Endothelial cell of umbilical vein (primary cell): ENCODE measurements at regions not wholly inside any gene's neighbourhood (a gene's known extent, or its start where the extent isn't known, plus 50 kb on each side); places are given as distances from the start of the nearest gene placed in this dataset.

Experiments used
- BruUV-seq: library from RNA; stranded (reverse); fragments of 400-500 nt; replicated peaks from 2 replicates; lab custom pipeline; 2021; lab: Mats Ljungman, UMichigan
- CTCF ChIA-PET: fragments of 300-600, 350-600 bp; sonication (Branson Sonifier 250); formaldehyde crosslinking; loops from one replicate; lab custom pipeline; 2021; ENCODE audit warnings: antibody characterized with exemption, inconsistent platforms; lab: Charles Lee
- POLR2A ChIA-PET: fragments of 300-600, 350-600 bp; sonication (Branson Sonifier 250); formaldehyde crosslinking; loops from one replicate; lab custom pipeline; 2021; ENCODE audit warnings: antibody characterized with exemption, inconsistent platforms; lab: Charles Lee
- DNase-seq: peaks from one replicate; pipeline ENCODE4 v3.0.0-alpha.2; 2011; ENCODE audit warnings: low read depth, low spot score
- FAIRE-seq: peaks from 2 replicates; lab custom pipeline; 2011; peaks lifted over from hg19 to GRCh38; lab: Jason Lieb, UNC
- H2AFZ ChIP-seq: 2 replicates; pipeline ENCODE4 v1.6.0; 2012; ENCODE audit warnings: low read depth, low read length, control low read depth, inconsistent platforms
- H3K27ac ChIP-seq: 2 replicates; pipeline ENCODE4 v1.5.1; 2011; ENCODE audit warnings: low read depth, mild to moderate bottlenecking, control low read depth, low read length, moderate library complexity; ENCODE audit not compliant: insufficient read depth
- H3K27me3 ChIP-seq, 2 experiments: 2 replicates each; pipeline versions ENCODE4 v1.6.0 to v1.6.1; 2011; ENCODE audit warnings: low read length in 2 of 2, mixed read lengths in 1 of 2; ENCODE audit not compliant: control insufficient read depth in 2 of 2, insufficient read depth in 2 of 2
- H3K36me3 ChIP-seq, 2 experiments: 2 replicates in 1 of 2; 3 replicates in 1 of 2; pipeline ENCODE4 v1.5.1; 2011; ENCODE audit warnings: low read length in 2 of 2, mild to moderate bottlenecking in 1 of 2, moderate library complexity in 1 of 2; ENCODE audit not compliant: control insufficient read depth in 2 of 2, insufficient read depth in 2 of 2; ENCODE audit errors: extremely low read depth in 1 of 2
- H3K4me1 ChIP-seq: 3 replicates; pipeline ENCODE4 v1.5.1; 2011; ENCODE audit warnings: mild to moderate bottlenecking, low read length; ENCODE audit not compliant: control insufficient read depth, insufficient read depth; ENCODE audit errors: extremely low read depth
- H3K4me2 ChIP-seq: 2 replicates; pipeline ENCODE4 v1.6.1; 2011; ENCODE audit warnings: low read length, control low read depth, mixed read lengths; ENCODE audit not compliant: insufficient read depth
- H3K4me3 ChIP-seq, 3 experiments: fragments of 200-600 bp in 1 of 3; sonication (generic), shearing (Covaris generic) in 1 of 3; replicated peaks in 1 of 3; 2 replicates each; pipeline ENCODE4 v1.5.1; 2011 to 2016; ENCODE audit warnings: control low read depth in 3 of 3, low read length in 3 of 3, mild to moderate bottlenecking in 2 of 3, inconsistent platforms in 1 of 3, low read depth in 1 of 3, moderate library complexity in 1 of 3; ENCODE audit not compliant: insufficient read depth in 1 of 3
- H3K79me2 ChIP-seq: 2 replicates; pipeline ENCODE4 v1.6.0; 2012; ENCODE audit warnings: low read length, inconsistent platforms; ENCODE audit not compliant: control insufficient read depth, insufficient read depth
- H3K9ac ChIP-seq: replicated peaks from 2 replicates; pipeline ENCODE3; 2011; ENCODE audit warnings: low read length, control low read depth; ENCODE audit not compliant: insufficient read depth; ENCODE audit errors: extremely low read depth
- H3K9me1 ChIP-seq: replicated peaks from 3 replicates; pipeline ENCODE4 v1.6.0; 2011; ENCODE audit warnings: mild to moderate bottlenecking, low read length; ENCODE audit not compliant: control insufficient read depth, insufficient read depth; ENCODE audit errors: extremely low read depth
- H3K9me3 ChIP-seq: replicated peaks from 2 replicates; pipeline ENCODE4 v1.5.1; 2012; ENCODE audit warnings: low read length, inconsistent platforms; ENCODE audit not compliant: control insufficient read depth, insufficient read depth
- H4K20me1 ChIP-seq: replicated peaks from 2 replicates; pipeline ENCODE3; 2011; ENCODE audit warnings: mild to moderate bottlenecking, low read length; ENCODE audit not compliant: control insufficient read depth, insufficient read depth; ENCODE audit errors: extremely low read depth
- EZH2 ChIP-seq: IDR thresholded peaks from 2 replicates; pipeline ENCODE4 v1.6.1; 2012; ENCODE audit warnings: borderline replicate concordance, low read depth, mild to moderate bottlenecking, moderate library complexity, low read length, inconsistent platforms; ENCODE audit not compliant: severe bottlenecking
- FOS ChIP-seq: IDR thresholded peaks from 2 replicates; pipeline ENCODE4 v1.6.1; 2011; ENCODE audit warnings: mild to moderate bottlenecking, low read length, moderate library complexity, borderline replicate concordance; ENCODE audit not compliant: insufficient read depth
- GATA2 ChIP-seq: IDR thresholded peaks from 2 replicates; pipeline ENCODE4 v1.7.0; 2011; ENCODE audit warnings: low read depth, mild to moderate bottlenecking, moderate library complexity, mixed read lengths, low read length; ENCODE audit not compliant: insufficient read length, insufficient read depth
- JUN ChIP-seq: IDR thresholded peaks from 2 replicates; pipeline ENCODE4 v1.6.1; 2011; ENCODE audit warnings: borderline replicate concordance, low read depth; ENCODE audit not compliant: insufficient read length, insufficient read depth
- MAX ChIP-seq: IDR thresholded peaks from 2 replicates; pipeline ENCODE4 v1.6.1; 2011; ENCODE audit not compliant: insufficient read depth, insufficient read length
- MYC ChIP-seq: IDR thresholded peaks from one replicate; pipeline ENCODE4 v1.6.1; 2011; ENCODE audit warnings: mild to moderate bottlenecking, low read depth, low read length
- POLR2A ChIP-seq: IDR thresholded peaks from 2 replicates; pipeline ENCODE4 v1.6.1; 2012; ENCODE audit warnings: low read depth, mild to moderate bottlenecking, control low read depth, low read length
- POLR2AphosphoS5 ChIP-seq: IDR thresholded peaks from 2 replicates; pipeline ENCODE4 v1.6.1; 2012; ENCODE audit warnings: low read depth, mild to moderate bottlenecking, control low read depth, low read length, moderate library complexity; ENCODE audit not compliant: insufficient read depth
- dilution Hi-C: fragments of 300-500 bp; cut with MboI; formaldehyde crosslinking; loops from one replicate; pipeline ENCODE4 v1.15.0; 2019; ENCODE audit warnings: low sequenced_read_pairs; ENCODE audit not compliant: extremely low pct_ligation_motif_present
- intact Hi-C: fragments of 100-400 bp; cut with micrococcal nuclease; formaldehyde crosslinking; loops from one replicate; pipeline ENCODE4 v1.10.0; 2022
- TF ChIP-seq, protein P1 (sequence below), 2 donors: IDR thresholded peaks; 1 replicate in 1 of 2; 2 replicates in 1 of 2; pipeline ENCODE4 v1.5.1; 2011; ENCODE audit warnings: low read length in 2 of 2, mild to moderate bottlenecking in 2 of 2, moderate library complexity in 2 of 2, control low read depth in 1 of 2, inconsistent platforms in 1 of 2, low read depth in 1 of 2; ENCODE audit not compliant: insufficient read depth in 1 of 2; ENCODE audit errors: extremely low read depth in 1 of 2

GRCh38 chr14:38735005-38735404, 368.0 kb downstream of the SEC23A start:
- FAIRE-seq: no peak

More at GRCh38 chr14:38735005-38735404, 368.0 kb downstream of the SEC23A start:
- Histone ChIP-seq H3K4me1 (no peaks in the 10 kb centered on the region), H3K9ac (no peak overlapping the region), H3K9me1 (no peaks in the 10 kb centered on the region), H3K36me3 (no peaks in the 10 kb centered on the region), H3K27ac (no peak overlapping the region), H3K27me3 (peaks cover 0 to 3% of the 10 kb centered on the region in 2 experiments), H2AFZ (no peak overlapping the region), H3K4me3 (no peak overlapping the region), H4K20me1 (no peaks in the 10 kb centered on the region), H3K9me3 (no peaks in the 10 kb centered on the region), H3K79me2 (no peaks in the 10 kb centered on the region), H3K4me2 (no peak overlapping the region)
- ChIA-PET POLR2A (no interaction called here), CTCF (no interaction called here)
- BruUV-seq: no TSS peak
- no peak for DNase-seq
- TF ChIP-seq POLR2AphosphoS5 (no peak), FOS (no peak), JUN (no peak), MAX (no peak), GATA2 (no peak), POLR2A (no peak), EZH2 (no peak), MYC (no peak)
- TF ChIP-seq, protein P1, sequence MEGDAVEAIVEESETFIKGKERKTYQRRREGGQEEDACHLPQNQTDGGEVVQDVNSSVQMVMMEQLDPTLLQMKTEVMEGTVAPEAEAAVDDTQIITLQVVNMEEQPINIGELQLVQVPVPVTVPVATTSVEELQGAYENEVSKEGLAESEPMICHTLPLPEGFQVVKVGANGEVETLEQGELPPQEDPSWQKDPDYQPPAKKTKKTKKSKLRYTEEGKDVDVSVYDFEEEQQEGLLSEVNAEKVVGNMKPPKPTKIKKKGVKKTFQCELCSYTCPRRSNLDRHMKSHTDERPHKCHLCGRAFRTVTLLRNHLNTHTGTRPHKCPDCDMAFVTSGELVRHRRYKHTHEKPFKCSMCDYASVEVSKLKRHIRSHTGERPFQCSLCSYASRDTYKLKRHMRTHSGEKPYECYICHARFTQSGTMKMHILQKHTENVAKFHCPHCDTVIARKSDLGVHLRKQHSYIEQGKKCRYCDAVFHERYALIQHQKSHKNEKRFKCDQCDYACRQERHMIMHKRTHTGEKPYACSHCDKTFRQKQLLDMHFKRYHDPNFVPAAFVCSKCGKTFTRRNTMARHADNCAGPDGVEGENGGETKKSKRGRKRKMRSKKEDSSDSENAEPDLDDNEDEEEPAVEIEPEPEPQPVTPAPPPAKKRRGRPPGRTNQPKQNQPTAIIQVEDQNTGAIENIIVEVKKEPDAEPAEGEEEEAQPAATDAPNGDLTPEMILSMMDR (IDR thresholded peaks at IDR 0.05; ENCODE audit: extremely low read depth in 1 of 2, insufficient read depth in 1 of 2, low read depth in 1 of 2, low read length in 2 of 2): no peak
- dilution Hi-C loops: no loop called here
- intact Hi-C loops: no loop called here
